ENCODE measurements at regions not wholly inside any gene's neighbourhood (a gene's known extent, or its start where the extent isn't known, plus 50 kb on each side); places are given as distances from the start of the nearest gene placed in this dataset.

- Mint-ChIP-seq H3K27ac (no peak overlapping the region), H3K4me1 (ENCODE audit: unreplicated experiment) (peaks cover 24% of the 10 kb centered on the region), H3K9me3 (no peaks in the 10 kb centered on the region), H3K36me3 (no peaks in the 10 kb centered on the region), H3K27me3 (peaks cover 39% of the 10 kb centered on the region), H3K4me3 (no peak overlapping the region)
- no peak for DNase-seq (ENCODE audit: extremely low spot score, unreplicated experiment)
- no peak for TF ChIP-seq CTCF (conservative IDR thresholded peaks at IDR 0.05)
Measured at GRCh38 chr1:203422656-203423055, 53.0 kb upstream of the PRELP start.

GRCh38 chr1:203424285-203424684 lies 51.3 kb upstream of the PRELP start:
- no peak for DNase-seq (ENCODE audit: extremely low spot score, unreplicated experiment)
- Mint-ChIP-seq H3K4me1 (ENCODE audit: unreplicated experiment) (peaks cover 33% of the 10 kb centered on the region), H3K4me3 (no peak overlapping the region), H3K27me3 (peaks cover 51% of the 10 kb centered on the region), H3K9me3 (no peaks in the 10 kb centered on the region), H3K27ac (no peak overlapping the region), H3K36me3 (no peaks in the 10 kb centered on the region)
- no peak for TF ChIP-seq CTCF (conservative IDR thresholded peaks at IDR 0.05)

GRCh38 chr1:203424861-203425662 lies 50.5 kb upstream of the PRELP start:
- TF ChIP-seq CTCF (conservative IDR thresholded peaks at IDR 0.05) = no peak
- DNase-seq (ENCODE audit: extremely low spot score, unreplicated experiment) = no peak
- H3K27me3 Mint-ChIP-seq = peaks cover 46% of the 10 kb centered on the region

GRCh38 chr1:203425663-203425975 lies 50.0 kb upstream of the PRELP start:
- peaks cover 44% of the 10 kb centered on the region for H3K27me3 Mint-ChIP-seq
- DNase-seq (ENCODE audit: extremely low spot score, unreplicated experiment) = no peak
- no peak overlapping the region for H3K4me3 Mint-ChIP-seq
- no peak overlapping the region for H3K27ac Mint-ChIP-seq
- H3K9me3 Mint-ChIP-seq = no peaks in the 10 kb centered on the region
- TF ChIP-seq CTCF (conservative IDR thresholded peaks at IDR 0.05) = no peak
- no peaks in the 10 kb centered on the region for H3K36me3 Mint-ChIP-seq
- H3K4me1 Mint-ChIP-seq (ENCODE audit: unreplicated experiment) = peaks cover 33% of the 10 kb centered on the region

More at GRCh38 chr1:203424861-203425662, 50.5 kb upstream of the PRELP start:
- no peaks in the 10 kb centered on the region for H3K36me3 Mint-ChIP-seq
- no peak overlapping the region for H3K4me3 Mint-ChIP-seq
- H3K9me3 Mint-ChIP-seq = no peaks in the 10 kb centered on the region
- H3K4me1 Mint-ChIP-seq (ENCODE audit: unreplicated experiment) = peaks cover 36% of the 10 kb centered on the region
- H3K27ac Mint-ChIP-seq = no peak overlapping the region
